MM.1S (cell line): ENCODE measurements at regions not wholly inside any gene's neighbourhood (a gene's known extent, or its start where the extent isn't known, plus 50 kb on each side); places are given as distances from the start of the nearest gene placed in this dataset.

Experiments
- DNase-seq: peaks from one replicate; pipeline ENCODE4 v3.0.0-alpha.2; 2015
- H2AFZ ChIP-seq: fragments of 300-600 bp; sonication (generic); 2 replicates; pipeline ENCODE4 v1.6.0; 2016; ENCODE audit warnings: antibody characterized with exemption, low read length
- H3F3A ChIP-seq: fragments of 300-600 bp; sonication (generic); 2 replicates; pipeline ENCODE4 v1.6.1; 2016; ENCODE audit warnings: mild to moderate bottlenecking, antibody characterized with exemption, low read length, moderate library complexity, mixed read lengths; ENCODE audit not compliant: insufficient read depth
- H3K27ac ChIP-seq: fragments of 300-600 bp; sonication (generic); 2 replicates; pipeline ENCODE4 v1.5.1; 2016; ENCODE audit warnings: mild to moderate bottlenecking, low read length
- H3K27me3 ChIP-seq: fragments of 300-600 bp; sonication (generic); replicated peaks from 2 replicates; pipeline ENCODE4 v1.6.0; 2016; ENCODE audit warnings: low read length; ENCODE audit not compliant: insufficient read depth
- H3K36me3 ChIP-seq: fragments of 300-600 bp; sonication (generic); replicated peaks from 2 replicates; pipeline ENCODE4 v1.6.1; 2016; ENCODE audit warnings: mild to moderate bottlenecking, low read length, mixed read lengths; ENCODE audit not compliant: insufficient read depth
- H3K4me1 ChIP-seq: fragments of 300-600 bp; sonication (generic); 2 replicates; pipeline ENCODE4 v1.6.1; 2016; ENCODE audit warnings: low read length, mixed read lengths
- H3K4me2 ChIP-seq: fragments of 300-600 bp; sonication (generic); 2 replicates; pipeline ENCODE4 v1.6.0; 2016; ENCODE audit warnings: low read depth, low read length
- H3K4me3 ChIP-seq: fragments of 300-600 bp; sonication (generic); 2 replicates; pipeline ENCODE4 v1.5.1; 2016; ENCODE audit warnings: low read length, mixed read lengths
- H3K79me2 ChIP-seq: fragments of 300-600 bp; sonication (generic); 2 replicates; pipeline ENCODE4 v1.6.1; 2016; ENCODE audit warnings: mixed run types, low read length, mixed read lengths
- H3K9ac ChIP-seq: fragments of 300-600 bp; sonication (generic); 2 replicates; pipeline ENCODE4 v1.6.1; 2016; ENCODE audit warnings: low read length, mixed read lengths
- H3K9me2 ChIP-seq: fragments of 300-600 bp; sonication (generic); replicated peaks from 2 replicates; pipeline ENCODE4 v1.6.1; 2016; ENCODE audit warnings: mild to moderate bottlenecking, low read length, mixed read lengths; ENCODE audit not compliant: insufficient read depth
- H3K9me3 ChIP-seq: fragments of 300-600 bp; sonication (generic); replicated peaks from 2 replicates; pipeline ENCODE4 v1.6.1; 2016; ENCODE audit warnings: mild to moderate bottlenecking, low read length, mixed read lengths; ENCODE audit not compliant: insufficient read depth
- H4K20me1 ChIP-seq: fragments of 300-600 bp; sonication (generic); 2 replicates; pipeline ENCODE4 v1.6.1; 2016; ENCODE audit warnings: mild to moderate bottlenecking, low read length, moderate library complexity, mixed read lengths; ENCODE audit not compliant: insufficient read depth
- EZH2 ChIP-seq: fragments of 300-600 bp; sonication (generic); optimal IDR thresholded peaks from 2 replicates; pipeline ENCODE3; 2017; ENCODE audit warnings: low read depth, mild to moderate bottlenecking, antibody characterized with exemption, low read length, mixed read lengths
- EZH2phosphoT487 ChIP-seq: fragments of 300-600 bp; sonication (generic); IDR thresholded peaks from 2 replicates; pipeline ENCODE4 v1.6.1; 2018; ENCODE audit warnings: antibody characterized with exemption, low read length
- TF ChIP-seq, protein P1 (sequence below): fragments of 300-600 bp; sonication (generic); IDR thresholded peaks from 2 replicates; pipeline ENCODE4 v1.5.1; 2016; ENCODE audit warnings: antibody characterized with exemption, low read length, mixed read lengths

DNA sequence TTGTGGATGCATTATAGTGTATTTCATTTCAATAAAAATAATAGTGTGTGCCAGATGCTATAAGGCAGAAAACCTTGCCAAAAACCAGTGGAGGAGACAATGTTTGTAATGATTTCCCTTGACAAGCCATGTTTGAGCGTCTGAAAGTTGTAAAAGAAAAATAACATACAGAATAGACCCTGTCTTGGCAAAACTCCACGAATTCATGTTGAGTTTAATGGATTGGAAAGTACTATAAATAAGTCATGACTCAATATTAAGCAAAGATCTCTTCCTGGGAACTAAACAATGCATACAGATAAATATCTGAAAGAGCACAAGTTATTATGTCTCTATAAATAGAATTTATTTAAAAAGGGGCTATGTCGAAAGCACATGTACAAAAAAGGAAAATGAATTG is 543.5 kb downstream of the GABRG1 start:
- no peak for DNase-seq
- Histone ChIP-seq H3K79me2 (no peaks in the 10 kb centered on the region), H3K9me2 (no peaks in the 10 kb centered on the region), H4K20me1 (no peaks in the 10 kb centered on the region), H3K9me3 (no peaks in the 10 kb centered on the region), H3K4me2 (no peak overlapping the region), H3K27me3 (no peaks in the 10 kb centered on the region), H2AFZ (no peak overlapping the region), H3K4me3 (no peak overlapping the region), H3K9ac (no peak overlapping the region), H3F3A (no peaks in the 10 kb centered on the region), H3K4me1 (no peaks in the 10 kb centered on the region), H3K36me3 (no peaks in the 10 kb centered on the region), H3K27ac (no peak overlapping the region)
- TF ChIP-seq EZH2: no peak
- TF ChIP-seq, protein P1, sequence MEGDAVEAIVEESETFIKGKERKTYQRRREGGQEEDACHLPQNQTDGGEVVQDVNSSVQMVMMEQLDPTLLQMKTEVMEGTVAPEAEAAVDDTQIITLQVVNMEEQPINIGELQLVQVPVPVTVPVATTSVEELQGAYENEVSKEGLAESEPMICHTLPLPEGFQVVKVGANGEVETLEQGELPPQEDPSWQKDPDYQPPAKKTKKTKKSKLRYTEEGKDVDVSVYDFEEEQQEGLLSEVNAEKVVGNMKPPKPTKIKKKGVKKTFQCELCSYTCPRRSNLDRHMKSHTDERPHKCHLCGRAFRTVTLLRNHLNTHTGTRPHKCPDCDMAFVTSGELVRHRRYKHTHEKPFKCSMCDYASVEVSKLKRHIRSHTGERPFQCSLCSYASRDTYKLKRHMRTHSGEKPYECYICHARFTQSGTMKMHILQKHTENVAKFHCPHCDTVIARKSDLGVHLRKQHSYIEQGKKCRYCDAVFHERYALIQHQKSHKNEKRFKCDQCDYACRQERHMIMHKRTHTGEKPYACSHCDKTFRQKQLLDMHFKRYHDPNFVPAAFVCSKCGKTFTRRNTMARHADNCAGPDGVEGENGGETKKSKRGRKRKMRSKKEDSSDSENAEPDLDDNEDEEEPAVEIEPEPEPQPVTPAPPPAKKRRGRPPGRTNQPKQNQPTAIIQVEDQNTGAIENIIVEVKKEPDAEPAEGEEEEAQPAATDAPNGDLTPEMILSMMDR: no peak
- TF ChIP-seq EZH2phosphoT487: no peak

GRCh38 chr4:45578874-45579273 is 545.0 kb downstream of the GABRG1 start:
- no peak for DNase-seq
- Histone ChIP-seq H3F3A (no peaks in the 10 kb centered on the region), H3K9me3 (no peaks in the 10 kb centered on the region), H3K4me1 (no peaks in the 10 kb centered on the region), H3K27ac (no peak overlapping the region), H3K9me2 (no peaks in the 10 kb centered on the region), H3K79me2 (no peaks in the 10 kb centered on the region), H2AFZ (no peak overlapping the region), H3K4me2 (no peak overlapping the region), H4K20me1 (no peaks in the 10 kb centered on the region), H3K9ac (no peak overlapping the region), H3K36me3 (no peaks in the 10 kb centered on the region), H3K4me3 (no peak overlapping the region), H3K27me3 (no peaks in the 10 kb centered on the region)
- TF ChIP-seq EZH2phosphoT487: no peak
- no peak for TF ChIP-seq EZH2
- TF ChIP-seq, protein P1: no peak

- Histone ChIP-seq H3K27me3 (no peaks in the 10 kb centered on the region), H2AFZ (no peak overlapping the region), H3K36me3 (no peaks in the 10 kb centered on the region), H3K4me3 (no peak overlapping the region), H3K9me2 (no peaks in the 10 kb centered on the region), H3K4me2 (no peak overlapping the region), H4K20me1 (no peaks in the 10 kb centered on the region), H3K4me1 (no peaks in the 10 kb centered on the region), H3F3A (no peaks in the 10 kb centered on the region), H3K9me3 (no peaks in the 10 kb centered on the region), H3K79me2 (no peaks in the 10 kb centered on the region), H3K9ac (no peak overlapping the region), H3K27ac (no peak overlapping the region)
- TF ChIP-seq EZH2: no peak
- no peak for TF ChIP-seq EZH2phosphoT487
- TF ChIP-seq, protein P1: no peak
- DNase-seq: no peak
Observed at GRCh38 chr4:45576275-45576674, 547.6 kb downstream of the GABRG1 start.
